ENCODE measurements at regions not wholly inside any gene's neighbourhood (a gene's known extent, or its start where the extent isn't known, plus 50 kb on each side); places are given as distances from the start of the nearest gene placed in this dataset.

DNA sequence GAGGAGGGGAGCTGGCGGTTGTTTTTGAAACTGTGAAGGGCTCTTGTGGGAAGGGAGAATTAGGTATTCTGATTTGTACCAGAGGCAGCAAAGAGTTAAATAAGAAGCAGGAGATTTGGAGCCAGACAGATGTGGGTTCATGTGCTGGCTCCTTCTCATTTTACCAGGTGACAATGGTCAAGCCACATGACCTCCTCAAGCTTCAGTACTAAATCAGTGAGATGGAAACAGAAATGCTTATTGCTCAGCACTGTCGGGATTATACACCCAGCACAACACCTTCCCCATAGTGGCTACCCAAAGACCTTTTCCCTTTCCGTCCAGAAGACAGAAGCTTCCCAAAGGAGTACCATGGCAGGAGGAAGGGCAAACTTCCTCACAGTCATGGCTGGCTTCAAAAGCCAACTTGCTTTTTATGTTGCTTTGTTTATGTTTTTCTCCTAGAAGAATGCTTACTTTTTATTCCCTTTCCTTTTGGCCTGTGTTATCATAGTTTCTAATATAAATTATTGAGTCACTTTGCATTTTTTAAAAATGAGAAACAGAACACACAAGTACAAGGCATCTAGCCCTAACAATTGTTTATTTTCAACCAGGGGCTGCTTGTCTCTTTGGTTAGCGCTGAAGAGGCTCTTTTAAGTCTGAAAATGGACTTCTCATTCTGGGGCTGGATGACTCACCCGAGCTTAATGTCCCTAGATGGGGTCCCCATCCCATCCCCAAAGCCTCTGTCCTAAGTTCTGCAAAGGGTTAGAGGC lies 181.5 kb upstream of the ZBED5 start:
- ATAC-seq (no peak), DNase-seq (no peak)
- WGBS, 4 donors = 83 to 92% (median 89%) methylated on average over 5 of the region's 5 CpGs
- Histone ChIP-seq H3K4me1 (no peaks in the 10 kb centered on the region), H3K36me3 (no peaks in the 10 kb centered on the region), H3K9me3 (no peaks in the 10 kb centered on the region), H3K4me3 (no peak overlapping the region), H3K27ac (peak overlapping the region in 1 of 12 donors; percentile 75), H3K27me3 (no peaks in the 10 kb centered on the region)
- TF ChIP-seq, protein P1, sequence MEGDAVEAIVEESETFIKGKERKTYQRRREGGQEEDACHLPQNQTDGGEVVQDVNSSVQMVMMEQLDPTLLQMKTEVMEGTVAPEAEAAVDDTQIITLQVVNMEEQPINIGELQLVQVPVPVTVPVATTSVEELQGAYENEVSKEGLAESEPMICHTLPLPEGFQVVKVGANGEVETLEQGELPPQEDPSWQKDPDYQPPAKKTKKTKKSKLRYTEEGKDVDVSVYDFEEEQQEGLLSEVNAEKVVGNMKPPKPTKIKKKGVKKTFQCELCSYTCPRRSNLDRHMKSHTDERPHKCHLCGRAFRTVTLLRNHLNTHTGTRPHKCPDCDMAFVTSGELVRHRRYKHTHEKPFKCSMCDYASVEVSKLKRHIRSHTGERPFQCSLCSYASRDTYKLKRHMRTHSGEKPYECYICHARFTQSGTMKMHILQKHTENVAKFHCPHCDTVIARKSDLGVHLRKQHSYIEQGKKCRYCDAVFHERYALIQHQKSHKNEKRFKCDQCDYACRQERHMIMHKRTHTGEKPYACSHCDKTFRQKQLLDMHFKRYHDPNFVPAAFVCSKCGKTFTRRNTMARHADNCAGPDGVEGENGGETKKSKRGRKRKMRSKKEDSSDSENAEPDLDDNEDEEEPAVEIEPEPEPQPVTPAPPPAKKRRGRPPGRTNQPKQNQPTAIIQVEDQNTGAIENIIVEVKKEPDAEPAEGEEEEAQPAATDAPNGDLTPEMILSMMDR (IDR thresholded peaks at IDR 0.05) = no peak
- no peak for TF ChIP-seq POLR2A (IDR thresholded peaks at IDR 0.05)
- intact Hi-C loops (cut with DNase I) = loop anchor here in 9 of 10 donors (1.0 to 10.0 kb wide), 9 partner anchors 105 to 749 kb away; partner anchors contain the start of gene GALNT18 (in 4 of the 9)

DNA sequence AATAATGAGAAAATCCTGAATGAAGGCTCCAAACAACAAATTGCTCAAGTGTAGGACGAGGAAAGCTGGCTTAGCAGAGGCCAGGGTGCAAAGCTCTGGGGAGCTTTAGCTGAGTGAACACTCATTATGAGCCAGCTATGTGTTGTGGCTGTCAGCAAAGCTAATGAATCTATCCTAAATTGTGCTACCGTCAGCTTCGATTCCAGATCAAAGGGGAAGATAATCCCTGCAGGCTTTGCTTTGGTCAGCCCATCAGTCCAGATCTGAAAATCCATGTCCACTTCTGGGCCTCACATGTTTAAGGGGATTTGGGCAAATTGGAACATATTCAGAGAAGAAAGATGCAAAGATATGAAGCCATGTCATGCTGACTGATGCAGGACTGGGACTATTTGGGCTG lies 180.9 kb upstream of the ZBED5 start:
- Histone ChIP-seq H3K4me3 (no peak overlapping the region), H3K27me3 (no peaks in the 10 kb centered on the region), H3K4me1 (no peaks in the 10 kb centered on the region), H3K9me3 (no peaks in the 10 kb centered on the region), H3K27ac (peak overlapping the region in 1 of 12 donors; percentile 75), H3K36me3 (no peaks in the 10 kb centered on the region)
- ATAC-seq (no peak), DNase-seq (no peak)
- 81 to 95% (median 85%) methylated on average over 3 of the region's 3 CpGs for WGBS, 4 donors
- intact Hi-C loops (cut with DNase I) = loop anchor here in 9 of 10 donors (1.0 to 10.0 kb wide), 9 partner anchors 106 to 750 kb away; partner anchors contain the start of gene GALNT18 (in 4 of the 9)
- no peak for TF ChIP-seq POLR2A (IDR thresholded peaks at IDR 0.05)
- TF ChIP-seq, protein P1 (IDR thresholded peaks at IDR 0.05) = no peak

DNA sequence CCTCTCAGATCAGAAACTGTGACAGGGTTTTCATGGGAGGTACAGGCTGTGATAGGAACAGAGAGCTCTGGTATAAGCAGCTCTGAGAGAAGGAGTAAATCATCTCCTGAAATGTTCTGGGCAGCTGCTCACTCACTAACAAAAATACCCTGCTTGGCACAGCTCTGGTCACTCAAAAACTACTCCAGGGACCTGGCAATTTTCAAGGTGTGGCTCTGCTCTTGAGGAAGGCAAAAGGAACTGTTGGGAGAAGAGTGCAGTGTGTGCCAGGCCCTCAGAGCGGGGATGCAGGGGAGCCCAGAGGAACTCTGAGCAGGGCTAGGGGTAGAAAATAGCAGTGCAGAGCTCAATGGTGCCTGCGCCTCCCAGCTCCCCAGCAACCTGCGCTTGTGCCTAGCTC lies 180.5 kb upstream of the ZBED5 start:
- intact Hi-C loops (cut with DNase I) = loop anchor here in 9 of 10 donors (5.0 to 10.0 kb wide), 8 partner anchors 106 to 586 kb away; partner anchors contain the start of gene GALNT18 (in 4 of the 9)
- ATAC-seq (no peak), DNase-seq (no peak)
- Histone ChIP-seq H3K4me1 (no peaks in the 10 kb centered on the region), H3K9me3 (no peaks in the 10 kb centered on the region), H3K36me3 (no peaks in the 10 kb centered on the region), H3K27me3 (no peaks in the 10 kb centered on the region), H3K27ac (peak overlapping the region in 1 of 12 donors; percentile 75), H3K4me3 (no peak overlapping the region)
- TF ChIP-seq, protein P1 (IDR thresholded peaks at IDR 0.05) = no peak
- no peak for TF ChIP-seq POLR2A (IDR thresholded peaks at IDR 0.05)
- 94 to 100% (median 97%) methylated on average over 3 of the region's 3 CpGs for WGBS, 4 donors
